Cortex of kidney (tissue), 1 donor: ENCODE measurements at regions not wholly inside any gene's neighbourhood (a gene's known extent, or its start where the extent isn't known, plus 50 kb on each side); places are given as distances from the start of the nearest gene placed in this dataset.

Experiments
- DNase-seq: peaks from one replicate; lab custom pipeline; 2025; lab: John Stamatoyannopoulos, UW

GRCh38 chr13:33751151-33751550 lies 66.8 kb upstream of the RFC3 start:
- no peak for DNase-seq

- no peak for DNase-seq
Measured at GRCh38 chr13:33752094-33752493, 65.9 kb upstream of the RFC3 start.

- no peak for DNase-seq
Measured at GRCh38 chr13:33752597-33752996, 65.4 kb upstream of the RFC3 start.

- DNase-seq, result no peak
Measured at GRCh38 chr13:33756929-33757328, 61.0 kb upstream of the RFC3 start.

- no peak for DNase-seq
Measured at GRCh38 chr13:33757713-33758112, 60.2 kb upstream of the RFC3 start.

GRCh38 chr13:33758113-33758512 lies 59.8 kb upstream of the RFC3 start:
- DNase-seq, result no peak

- DNase-seq, result no peak
Measured at GRCh38 chr13:33761740-33762139, 56.2 kb upstream of the RFC3 start.

GRCh38 chr13:33763021-33763420 lies 54.9 kb upstream of the RFC3 start:
- DNase-seq, result no peak

- no peak for DNase-seq
Measured at GRCh38 chr13:33764716-33765115, 53.2 kb upstream of the RFC3 start.

- DNase-seq, result no peak
Measured at GRCh38 chr13:33766329-33767123, 51.4 kb upstream of the RFC3 start.

- no peak for DNase-seq
Measured at GRCh38 chr13:33767140-33767539, 50.8 kb upstream of the RFC3 start.
